Amygdala (tissue), 56 donors: ENCODE measurements at regions not wholly inside any gene's neighbourhood (a gene's known extent, or its start where the extent isn't known, plus 50 kb on each side); places are given as distances from the start of the nearest gene placed in this dataset.

Experiments
- DNase-seq, 56 donors: peaks; one replicate each; lab custom pipeline; 2025; lab: John Stamatoyannopoulos, UW

GRCh38 chr9:135268981-135269380, 181.5 kb downstream of the OLFM1 start:
- no peak for DNase-seq

- DNase-seq: peak in 1 of 56 donors; percentile 17
These were observed 182.7 kb downstream of the OLFM1 start for GRCh38 chr9:135269912-135270830.

GRCh38 chr9:135271425-135271824, 184.0 kb downstream of the OLFM1 start:
- DNase-seq: no peak

- DNase-seq: no peak
These were observed 185.1 kb downstream of the OLFM1 start for GRCh38 chr9:135272608-135273007.

- DNase-seq: no peak
These were observed 185.5 kb downstream of the OLFM1 start for GRCh38 chr9:135273008-135273407.

- DNase-seq: no peak
These were observed 187.7 kb downstream of the OLFM1 start for GRCh38 chr9:135275163-135275562.

- peak in 34 of 56 donors; percentile 8 to 69 (median 37) for DNase-seq
These were observed 188.3 kb downstream of the OLFM1 start for GRCh38 chr9:135275571-135276289.

GRCh38 chr9:135277219-135278201, 190.0 kb downstream of the OLFM1 start:
- DNase-seq: peak in 17 of 56 donors; percentile 5 to 54 (median 30)

- no peak for DNase-seq
These were observed 191.1 kb downstream of the OLFM1 start for GRCh38 chr9:135278586-135278985.

GRCh38 chr9:135279385-135279784, 191.9 kb downstream of the OLFM1 start:
- no peak for DNase-seq

- DNase-seq: no peak
These were observed 192.4 kb downstream of the OLFM1 start for GRCh38 chr9:135279834-135280393.

- DNase-seq: no peak
These were observed 193.2 kb downstream of the OLFM1 start for GRCh38 chr9:135280666-135281065.

GRCh38 chr9:135281151-135281550, 193.7 kb downstream of the OLFM1 start:
- no peak for DNase-seq

GRCh38 chr9:135281791-135282737, 194.6 kb downstream of the OLFM1 start:
- peak in 50 of 56 donors; percentile 8 to 84 (median 53) for DNase-seq

GRCh38 chr9:135282808-135283207, 195.3 kb downstream of the OLFM1 start:
- DNase-seq: no peak

- DNase-seq: no peak
These were observed 195.9 kb upstream of the PPP1R26 start for GRCh38 chr9:135283671-135284070.

- no peak for DNase-seq
These were observed 195.0 kb upstream of the PPP1R26 start for GRCh38 chr9:135284386-135285134.
